Suprapubic skin (tissue), 4 donors: ENCODE measurements at regions not wholly inside any gene's neighbourhood (a gene's known extent, or its start where the extent isn't known, plus 50 kb on each side); places are given as distances from the start of the nearest gene placed in this dataset.

Source experiments
- CTCF ChIP-seq, 2 donors: fragments of 200-600 bp in 1 of 2; fragments of 450-650 bp in 1 of 2; sonication (generic) in 1 of 2; IDR thresholded peaks; one replicate each; pipeline ENCODE4 v1.5.1; 2016 to 2019; ENCODE audit warnings: antibody characterized with exemption in 2 of 2, mild to moderate bottlenecking in 1 of 2, moderate library complexity in 1 of 2
- EP300 ChIP-seq: sonication (generic); formaldehyde crosslinking; IDR thresholded peaks from one replicate; pipeline ENCODE4 v1.6.1; 2017; ENCODE audit warnings: antibody characterized with exemption
- POLR2A ChIP-seq, 2 donors: fragments of 450-650 bp; IDR thresholded peaks; one replicate each; pipeline ENCODE4 v1.6.1; 2017; ENCODE audit warnings: antibody characterized with exemption in 2 of 2, mild to moderate bottlenecking in 2 of 2, moderate library complexity in 2 of 2
- POLR2AphosphoS5 ChIP-seq, 3 donors: sonication (generic); formaldehyde crosslinking; IDR thresholded peaks; one replicate each; pipeline ENCODE4 v1.6.1; 2017; ENCODE audit warnings: antibody characterized with exemption in 3 of 3

- TF ChIP-seq POLR2A (IDR thresholded peaks at IDR 0.05) (no peak), POLR2AphosphoS5 (IDR thresholded peaks at IDR 0.05) (no peak), CTCF (IDR thresholded peaks at IDR 0.05) (no peak), EP300 (no peak)
Measured at GRCh38 chr1:81377406-81377805, 423.3 kb upstream of the ADGRL2 start.
